ENCODE measurements at regions not wholly inside any gene's neighbourhood (a gene's known extent, or its start where the extent isn't known, plus 50 kb on each side); places are given as distances from the start of the nearest gene placed in this dataset.

DNA sequence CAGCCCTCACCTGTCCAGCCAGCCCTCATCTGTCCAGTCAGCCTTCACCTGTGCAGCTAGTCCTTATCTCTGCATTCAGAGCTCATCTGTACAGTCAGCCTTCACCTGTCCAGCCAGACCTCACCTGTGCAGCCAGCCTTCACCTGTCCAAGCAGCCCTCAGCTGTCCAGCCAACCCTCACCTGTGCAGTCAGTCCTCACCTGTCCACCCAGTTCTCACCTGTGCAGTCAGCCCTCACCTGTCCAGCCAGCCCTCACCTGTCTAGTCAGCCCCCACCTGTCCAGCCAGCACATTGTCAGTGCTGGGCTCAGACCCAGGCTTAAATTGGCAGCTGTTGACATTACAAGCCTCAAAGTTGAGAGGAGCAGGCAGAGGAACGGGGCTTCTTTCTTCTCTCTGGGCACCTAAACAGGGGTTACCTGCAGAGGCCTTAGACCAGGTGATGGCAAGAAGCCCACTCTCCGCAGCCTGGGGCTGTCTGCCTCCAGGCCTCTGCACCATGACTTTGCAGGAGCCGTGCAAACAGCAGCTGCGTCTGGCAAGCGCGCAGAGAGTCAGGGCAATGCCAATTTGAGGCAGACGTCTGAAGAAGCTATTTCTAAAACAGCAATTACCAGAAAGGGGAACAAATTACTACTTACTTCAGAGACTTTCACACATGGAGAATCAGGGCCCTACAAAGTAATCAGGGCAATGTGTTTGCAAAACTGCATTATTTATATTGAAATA is 506.1 kb downstream of the NPHP4 start:
- no peak for DNase-seq

DNA sequence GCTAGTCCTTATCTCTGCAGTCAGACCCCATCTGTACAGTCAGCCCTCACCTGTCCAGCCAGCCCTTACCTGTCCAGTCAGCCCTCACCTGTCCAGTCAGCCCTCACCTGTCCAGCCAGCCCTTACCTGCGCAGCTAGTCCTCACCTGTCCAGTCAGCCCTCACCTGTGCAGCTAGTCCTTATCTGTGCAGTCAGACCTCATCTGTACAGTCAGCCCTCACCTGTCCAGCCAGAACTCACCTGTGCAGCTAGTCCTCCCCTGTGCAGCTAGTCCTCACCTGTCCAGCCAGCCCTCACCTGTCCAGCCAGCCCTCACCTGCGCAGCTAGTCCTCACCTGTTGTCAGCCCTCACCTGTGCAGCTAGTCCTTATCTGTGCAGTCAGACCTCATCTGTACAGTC is 506.8 kb downstream of the NPHP4 start:
- no peak for DNase-seq

DNA sequence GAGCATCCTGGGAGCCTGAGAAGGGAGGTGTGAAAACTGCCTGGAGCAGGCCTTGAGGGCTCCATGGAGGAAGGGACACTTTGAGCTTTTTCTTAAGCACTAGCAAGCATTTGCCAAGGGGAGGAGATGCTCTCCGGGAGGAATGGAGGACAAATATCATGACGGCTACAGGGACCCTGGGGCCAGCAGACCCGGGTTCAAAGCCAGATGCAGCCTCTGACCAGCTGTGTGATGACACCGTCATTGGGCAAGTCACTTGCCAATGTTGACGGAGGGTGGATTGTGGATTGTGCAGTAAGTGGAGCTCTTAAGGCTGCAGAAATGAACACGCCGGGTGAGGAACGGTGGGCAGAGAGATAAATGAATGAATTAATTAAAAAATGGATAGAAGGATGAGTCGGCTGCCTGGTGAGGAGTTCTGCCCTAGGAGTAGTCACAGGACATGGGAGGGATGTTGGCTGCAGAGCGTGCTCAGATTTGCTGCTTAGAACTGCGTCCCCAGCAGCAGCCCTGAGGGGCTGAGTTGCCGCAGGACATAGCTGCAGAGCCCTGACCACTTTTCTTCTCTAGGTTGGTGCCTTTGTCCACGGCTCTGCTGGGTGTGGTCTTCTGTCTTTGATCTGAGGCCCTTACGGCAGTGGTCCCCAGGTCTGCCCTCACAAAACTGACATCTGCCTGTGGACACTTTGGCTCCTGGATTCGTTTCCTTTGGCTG is 507.6 kb downstream of the NPHP4 start:
- DNase-seq, result no peak

DNA sequence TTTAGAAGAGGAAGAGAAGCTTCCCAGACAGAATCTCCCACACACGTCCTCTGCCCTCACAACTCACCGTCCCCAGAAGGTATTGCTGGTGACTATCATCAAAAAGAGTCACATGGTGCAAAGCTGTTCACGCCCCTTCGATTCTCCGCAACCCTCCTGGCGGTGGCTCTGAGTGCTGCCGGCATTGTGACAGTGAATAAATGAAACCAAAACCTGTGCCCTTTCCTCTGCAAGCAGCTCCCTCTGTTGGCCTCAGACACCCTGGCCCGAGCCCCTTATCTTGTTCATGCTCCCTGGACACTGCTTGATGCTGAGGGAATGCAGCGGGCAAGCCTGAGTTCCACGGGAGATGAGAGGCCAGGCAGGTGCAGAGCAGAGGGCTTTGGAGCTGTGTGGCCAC is 510.3 kb downstream of the NPHP4 start:
- no peak for DNase-seq

DNA sequence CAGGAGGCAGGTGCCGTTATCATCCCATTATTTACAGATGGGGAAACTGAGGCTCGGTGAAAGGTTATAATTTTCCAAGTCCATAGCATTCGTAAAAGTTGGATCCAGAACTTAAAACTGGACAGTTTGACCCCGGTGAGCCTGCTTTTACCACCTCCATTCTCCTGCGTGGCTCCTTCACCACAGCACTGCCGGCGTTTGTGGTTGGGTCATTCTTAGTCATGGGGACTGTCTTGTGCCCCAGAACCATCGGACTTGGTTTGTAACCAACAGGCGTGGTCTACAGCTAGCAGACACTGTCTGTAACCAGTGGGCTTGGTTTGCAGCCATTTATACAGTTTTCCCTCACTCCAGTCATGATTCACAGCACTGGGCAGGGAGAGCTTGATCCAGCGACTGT is 511.3 kb downstream of the NPHP4 start:
- no peak for DNase-seq

DNA sequence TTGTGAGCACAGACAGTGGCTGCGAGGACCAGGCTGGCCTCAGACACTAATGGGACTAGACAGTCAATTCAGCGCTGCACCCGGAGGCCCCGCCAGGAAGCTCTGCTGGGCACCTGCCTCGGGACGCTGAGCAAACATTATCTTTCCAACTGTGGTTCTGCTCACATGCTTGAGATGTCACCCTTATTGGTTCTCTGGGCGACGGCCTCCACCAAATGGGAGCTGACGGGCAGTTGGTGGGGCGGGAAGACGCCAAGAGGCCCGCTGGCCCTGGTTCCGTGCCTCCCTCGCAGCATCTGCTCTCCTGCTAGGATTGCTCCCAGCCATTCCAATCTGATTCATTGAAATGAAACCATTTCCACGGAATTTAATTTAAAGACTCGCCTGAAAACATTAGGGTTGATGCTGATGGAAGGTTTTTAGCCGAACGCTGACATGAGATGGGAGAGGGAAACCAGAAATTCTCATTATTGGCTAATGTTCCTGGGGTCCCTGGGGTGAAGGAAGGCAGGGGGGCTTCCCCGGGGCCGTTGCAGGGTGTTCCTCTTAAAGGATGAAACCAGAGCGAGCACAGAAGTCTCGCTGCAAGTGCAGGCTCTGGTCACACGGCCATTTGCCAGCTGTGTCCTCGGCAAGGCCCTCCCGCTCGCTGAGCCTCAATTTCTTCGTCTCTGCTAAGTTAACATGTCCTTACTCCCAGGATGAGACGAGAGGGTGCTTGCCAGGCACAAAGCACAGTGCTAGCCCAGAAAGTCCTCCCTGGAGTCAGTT is 512.2 kb downstream of the NPHP4 start:
- no peak for DNase-seq

DNA sequence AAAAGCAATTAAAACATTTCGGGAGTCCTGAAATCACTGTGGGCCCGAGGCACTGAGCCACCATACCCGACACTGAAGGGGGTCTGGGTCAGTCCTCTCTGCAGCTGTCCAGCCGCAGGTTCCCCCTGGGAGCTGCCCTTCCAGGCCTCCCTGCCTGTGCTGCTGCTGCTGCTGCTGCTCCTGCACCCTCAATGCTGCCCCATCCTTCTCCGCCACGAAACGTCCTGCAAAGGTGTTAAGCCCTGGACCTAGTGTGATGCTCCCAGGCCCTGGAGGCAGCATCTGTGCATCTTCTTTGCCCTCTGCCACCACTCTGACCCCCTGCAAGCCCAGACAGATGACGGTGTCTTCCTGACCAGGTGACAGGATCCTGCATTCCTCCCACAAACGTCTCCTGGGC is 513.3 kb downstream of the NPHP4 start:
- no peak for DNase-seq

DNA sequence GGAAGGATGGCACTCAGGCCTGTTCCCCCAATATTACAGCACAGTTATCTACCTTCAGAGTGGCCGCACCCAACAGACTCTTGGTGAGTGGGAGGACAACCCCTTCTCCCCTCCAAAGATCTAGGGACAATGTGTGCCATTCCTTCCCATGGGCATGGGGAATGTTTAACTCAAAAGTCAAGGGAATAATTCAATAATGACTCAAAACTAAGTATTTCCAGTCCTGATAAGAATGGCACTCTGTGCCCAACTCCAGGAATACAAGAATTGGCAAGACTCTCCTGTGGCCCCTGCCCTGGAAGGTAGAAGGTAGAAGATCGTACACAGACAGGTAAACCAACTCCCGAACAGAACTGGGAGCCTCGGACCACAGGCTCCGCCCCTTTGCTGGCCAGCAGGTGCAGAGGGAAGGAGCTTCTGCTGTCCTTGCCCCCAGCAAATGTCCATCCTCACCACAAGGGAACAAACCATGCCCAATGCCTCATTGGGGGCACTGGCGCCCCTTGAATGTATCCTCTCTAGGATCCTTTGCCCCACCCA is 514.0 kb downstream of the NPHP4 start:
- DNase-seq, result no peak

DNA sequence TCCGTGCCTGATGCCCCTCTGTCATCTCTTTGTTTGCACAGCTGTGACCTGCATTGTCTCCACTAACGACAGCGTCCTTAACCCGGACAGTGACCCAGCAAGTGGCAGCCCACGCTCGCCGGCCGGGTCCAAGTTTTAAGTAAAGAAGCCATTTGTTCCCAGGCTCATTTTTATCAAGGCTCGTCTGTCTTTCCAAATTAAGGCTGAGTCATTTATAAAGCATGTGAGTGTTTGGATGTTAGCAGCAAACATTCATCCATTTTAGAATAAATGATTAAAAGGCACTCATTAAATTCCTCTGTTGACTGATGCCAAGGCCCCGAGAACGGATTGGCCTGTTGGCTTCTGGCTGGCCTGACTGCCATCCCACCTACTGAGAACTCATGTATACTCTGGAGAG is 514.5 kb downstream of the NPHP4 start:
- no peak for DNase-seq

DNA sequence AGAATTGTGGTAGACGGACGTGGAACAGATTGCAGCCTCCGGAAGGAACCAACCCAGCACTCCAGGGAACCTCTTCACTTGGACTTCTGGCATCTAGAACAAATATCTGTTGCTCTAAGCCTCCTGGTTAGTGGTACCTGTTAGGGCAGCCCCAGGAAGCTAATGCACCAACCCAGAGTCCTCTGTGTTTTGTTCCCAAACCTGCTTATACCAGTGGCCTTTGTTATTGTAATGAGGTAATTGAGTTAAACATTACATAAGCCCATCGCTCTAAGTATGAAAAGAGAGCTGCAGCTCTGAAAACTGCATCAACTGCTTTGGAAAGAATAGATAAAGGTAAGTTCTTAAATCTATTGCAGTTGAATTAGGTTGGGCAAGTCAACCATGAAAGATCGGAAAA is 516.7 kb downstream of the NPHP4 start:
- no peak for DNase-seq

DNA sequence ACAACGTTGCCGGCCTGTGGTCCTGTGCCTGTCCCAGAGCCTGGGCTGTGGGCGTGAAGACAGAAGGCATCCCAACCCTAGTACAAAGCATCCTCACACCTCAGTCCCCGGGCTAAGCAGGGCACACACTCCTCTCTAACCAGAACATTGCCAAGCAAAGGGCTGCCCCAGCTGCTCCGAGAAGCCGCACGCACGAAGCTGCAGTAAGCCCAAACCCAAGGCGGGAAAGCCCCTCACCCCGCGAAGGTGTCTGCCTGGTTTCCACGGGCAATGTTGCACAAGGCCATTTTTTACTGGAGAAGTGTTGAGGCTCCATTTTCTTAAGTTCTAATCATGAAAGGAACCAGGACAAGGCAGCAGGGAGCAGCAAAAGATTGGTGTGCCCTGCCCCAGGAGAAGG is 519.0 kb downstream of the NPHP4 start:
- no peak for DNase-seq

DNA sequence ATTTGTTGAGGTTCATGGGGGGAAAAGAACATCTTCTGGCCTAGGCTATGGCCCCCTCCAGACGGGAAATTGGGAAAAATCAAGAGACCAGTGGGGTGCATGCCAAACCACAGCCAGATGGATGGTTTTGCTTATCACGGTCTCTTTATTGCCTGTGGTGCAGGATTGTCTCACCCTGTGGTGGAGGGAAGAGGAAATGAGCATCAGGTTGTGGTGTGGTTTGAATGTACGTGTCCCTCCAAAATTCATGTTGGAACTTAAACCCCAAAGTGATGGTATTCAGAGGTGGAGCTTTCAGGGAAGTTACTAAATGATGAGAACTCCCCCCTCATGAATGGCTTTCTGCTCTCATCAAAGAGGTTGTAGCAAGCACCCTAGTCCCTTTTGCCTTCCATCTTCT is 525.7 kb downstream of the NPHP4 start:
- no peak for DNase-seq

DNA sequence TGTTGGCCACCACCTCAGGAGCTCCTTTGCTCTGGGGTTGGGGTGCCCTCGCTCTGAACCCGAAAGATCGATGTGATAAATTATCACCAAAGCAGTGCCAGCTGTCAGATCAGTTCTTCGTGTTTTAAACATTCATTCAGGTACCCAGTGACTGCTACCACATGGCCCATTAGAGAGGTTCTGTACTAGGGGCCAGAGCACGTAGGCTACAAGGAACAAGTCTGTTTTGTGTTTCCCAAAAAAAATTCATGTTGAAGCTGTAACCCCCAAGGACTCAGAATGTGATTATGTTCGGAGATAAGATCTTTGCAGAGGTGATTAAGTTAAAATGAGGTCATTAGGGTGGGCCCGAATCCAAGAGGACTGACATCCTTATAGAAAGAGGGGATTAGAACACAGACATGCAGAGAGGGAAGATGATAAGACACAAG is 526.9 kb downstream of the NPHP4 start:
- no peak for DNase-seq

DNA sequence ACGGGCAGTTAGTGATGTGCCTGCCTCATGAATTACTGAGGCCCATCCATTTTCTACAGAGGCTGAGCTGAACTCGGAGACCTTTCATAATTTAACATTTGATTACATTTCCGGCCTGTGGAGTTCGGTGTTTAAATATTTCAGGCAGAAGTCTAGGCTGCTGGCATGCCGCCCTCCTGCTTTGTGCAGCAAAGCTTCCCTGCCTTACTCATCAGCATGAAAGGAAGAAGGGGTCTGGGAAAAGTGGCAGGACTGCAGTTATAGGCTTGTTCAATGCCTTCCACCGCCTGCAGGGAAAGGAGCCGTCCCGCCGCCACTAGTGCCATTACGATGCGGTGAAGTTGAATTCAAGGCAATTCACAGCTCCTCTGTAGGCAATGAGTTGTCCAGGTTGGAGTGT is 527.9 kb downstream of the NPHP4 start:
- no peak for DNase-seq

DNA sequence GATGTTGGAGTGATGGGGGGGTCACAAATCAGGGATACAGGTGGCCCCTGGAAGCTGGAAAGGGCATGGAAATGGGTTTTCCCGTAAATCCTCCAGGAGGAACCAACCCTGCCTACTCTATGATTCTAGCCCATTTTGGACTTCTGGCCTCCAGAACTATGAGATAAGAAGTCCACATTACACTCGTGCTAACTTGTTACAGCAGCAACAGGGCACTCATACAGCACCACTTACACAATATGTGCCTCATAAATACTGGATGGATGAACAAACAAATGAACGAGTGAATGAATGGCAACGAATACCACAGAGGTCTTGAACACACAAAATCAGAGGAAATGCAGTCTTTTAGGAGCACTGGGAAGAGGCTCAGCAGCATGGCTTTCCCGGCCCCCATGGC is 531.3 kb downstream of the NPHP4 start:
- no peak for DNase-seq

DNA sequence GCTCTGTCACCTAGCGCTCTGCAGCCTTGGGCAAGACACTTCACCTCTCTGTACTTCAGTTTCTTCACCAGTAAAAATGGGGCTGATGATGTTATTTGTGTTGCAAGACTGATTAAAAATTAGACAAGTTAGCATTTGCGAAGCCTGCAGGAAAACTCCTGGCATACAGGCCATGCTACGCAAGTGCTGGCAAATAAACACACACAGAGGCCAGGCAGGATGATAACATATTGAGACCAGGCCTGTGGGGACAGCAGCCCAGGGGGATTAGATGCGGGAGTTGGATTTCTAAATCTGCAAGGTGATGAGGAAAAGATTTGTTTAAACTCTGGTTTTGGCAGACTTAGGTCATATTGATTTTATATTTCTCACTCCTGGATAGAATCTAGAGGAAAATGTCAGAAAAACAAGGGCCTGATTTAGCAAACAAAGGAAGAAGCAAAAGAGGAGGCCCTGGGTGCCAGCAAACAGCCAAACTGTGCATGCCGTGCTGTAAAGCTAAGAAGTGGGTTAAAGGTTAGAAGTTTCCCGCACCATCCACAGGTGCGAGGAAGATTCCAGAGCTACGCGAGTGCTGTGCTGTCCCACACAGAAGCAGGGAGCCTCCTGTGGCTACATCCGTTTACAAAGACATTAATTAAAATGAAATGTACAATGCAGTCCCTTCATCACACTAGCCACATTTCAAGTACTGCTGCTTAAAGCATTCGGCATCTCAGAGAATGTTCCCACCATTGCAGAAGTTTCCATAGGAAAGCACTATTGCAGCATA is 532.2 kb downstream of the NPHP4 start:
- no peak for DNase-seq

DNA sequence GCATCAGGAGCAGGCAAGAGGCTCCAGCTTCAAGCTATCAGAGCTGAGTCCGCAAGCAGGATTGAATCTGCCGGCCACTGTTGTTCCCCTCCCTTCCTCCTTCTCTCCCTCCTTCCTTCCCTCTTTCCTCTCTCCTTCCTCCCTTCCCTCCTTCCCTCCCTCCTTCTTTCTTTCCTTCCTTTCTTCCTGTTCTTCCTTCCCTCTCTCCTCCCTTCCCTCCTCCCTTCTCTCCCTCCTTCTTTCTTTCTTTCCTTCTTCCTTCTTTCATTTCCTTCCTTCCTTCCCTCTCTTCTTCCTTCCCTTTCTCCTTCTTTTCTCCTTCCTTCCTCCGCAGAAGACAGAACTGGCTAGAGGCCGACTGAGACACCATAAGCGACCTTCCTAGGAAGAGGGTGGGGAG is 534.0 kb downstream of the NPHP4 start:
- no peak for DNase-seq

DNA sequence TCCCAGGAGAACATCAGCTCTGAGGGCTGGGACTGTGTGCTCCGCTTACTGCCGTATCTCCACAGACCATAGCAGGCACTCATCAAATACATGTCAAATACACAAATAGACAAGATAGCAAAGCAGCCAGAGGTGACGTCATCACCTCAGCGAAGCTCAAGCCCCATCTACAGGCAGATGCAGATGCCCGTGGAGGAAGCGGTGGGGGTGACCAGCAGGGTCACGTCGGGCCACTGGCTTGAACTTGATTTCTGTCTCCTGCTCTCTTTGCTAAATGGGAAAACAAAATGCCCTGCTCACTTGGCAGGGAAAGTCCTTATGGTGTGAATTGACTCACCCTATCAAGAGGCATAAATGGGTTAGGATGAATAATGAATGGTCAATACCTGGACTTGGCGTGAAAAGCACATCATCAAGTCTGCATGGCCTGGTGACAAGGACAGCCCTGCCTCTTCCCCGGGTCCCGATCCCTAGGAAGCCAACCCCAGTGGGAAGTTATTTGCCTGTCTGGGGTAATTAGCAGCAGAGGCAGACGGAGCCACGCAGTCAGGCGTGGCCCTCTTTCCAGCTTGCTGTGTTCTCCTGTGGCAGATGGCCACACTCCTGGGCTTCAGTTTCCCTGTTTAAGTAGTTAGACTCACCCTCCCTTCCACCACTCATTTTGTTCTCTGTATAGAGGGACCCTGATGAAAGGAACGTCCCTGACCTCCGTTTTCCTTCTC is 536.0 kb downstream of the NPHP4 start:
- no peak for DNase-seq

DNA sequence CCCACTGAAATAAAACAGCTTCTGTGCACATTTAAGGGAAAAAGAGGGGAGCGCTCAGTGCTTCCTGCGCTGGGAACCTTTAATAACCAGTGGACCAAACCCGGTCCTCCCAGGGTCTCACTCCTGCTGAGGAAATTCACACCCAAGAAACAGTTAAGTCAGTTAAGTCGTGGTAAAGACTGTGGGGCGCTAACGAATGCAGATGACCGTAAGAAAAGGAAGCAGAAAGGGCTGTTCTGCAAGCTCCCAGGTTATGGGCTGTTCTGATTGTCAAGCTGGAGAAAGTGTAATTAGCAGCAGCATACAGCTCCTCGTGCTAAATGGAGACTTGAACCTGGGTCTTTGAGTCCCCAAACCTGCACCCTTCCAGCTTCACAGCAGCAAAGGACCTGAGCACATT is 536.6 kb downstream of the NPHP4 start:
- DNase-seq, result no peak

DNA sequence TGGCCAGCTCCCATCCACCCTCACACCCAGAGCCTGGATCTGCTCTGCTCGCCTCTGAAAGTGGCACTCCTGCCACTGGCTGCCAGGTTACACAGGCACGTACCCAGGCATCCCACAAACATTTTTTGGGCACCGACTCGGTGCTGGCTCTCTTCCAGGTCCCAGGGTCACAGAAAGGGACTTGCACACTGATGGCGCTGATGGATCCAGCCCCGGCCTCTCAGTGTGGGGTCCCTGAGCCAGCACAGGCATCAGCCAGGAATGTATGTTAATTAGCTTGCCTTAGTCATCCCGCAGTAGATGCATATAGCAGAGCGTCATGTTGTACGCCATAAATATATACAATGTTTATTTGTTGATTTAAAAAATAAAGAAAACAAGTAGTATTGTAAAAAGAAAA is 537.2 kb downstream of the NPHP4 start:
- no peak for DNase-seq

DNA sequence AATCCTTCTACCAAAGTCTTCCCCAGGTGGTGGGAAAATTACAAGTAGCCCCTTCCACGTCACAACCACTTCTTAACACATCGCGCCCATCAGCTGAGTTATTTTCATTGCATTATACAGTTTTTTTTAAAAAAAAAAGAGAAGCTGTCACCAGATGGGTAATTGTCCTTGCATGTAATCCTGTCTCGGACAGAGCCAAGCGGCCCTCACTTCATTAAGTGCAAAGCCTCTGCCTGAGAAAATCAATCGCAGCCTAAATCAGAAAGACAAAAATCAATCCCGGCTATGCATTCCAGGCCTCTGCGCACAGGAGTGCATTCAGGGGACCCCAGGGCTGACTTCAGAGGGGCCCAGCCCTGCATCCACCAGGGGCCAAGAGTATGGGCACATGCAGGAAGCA is 538.9 kb downstream of the NPHP4 start:
- DNase-seq, result no peak

DNA sequence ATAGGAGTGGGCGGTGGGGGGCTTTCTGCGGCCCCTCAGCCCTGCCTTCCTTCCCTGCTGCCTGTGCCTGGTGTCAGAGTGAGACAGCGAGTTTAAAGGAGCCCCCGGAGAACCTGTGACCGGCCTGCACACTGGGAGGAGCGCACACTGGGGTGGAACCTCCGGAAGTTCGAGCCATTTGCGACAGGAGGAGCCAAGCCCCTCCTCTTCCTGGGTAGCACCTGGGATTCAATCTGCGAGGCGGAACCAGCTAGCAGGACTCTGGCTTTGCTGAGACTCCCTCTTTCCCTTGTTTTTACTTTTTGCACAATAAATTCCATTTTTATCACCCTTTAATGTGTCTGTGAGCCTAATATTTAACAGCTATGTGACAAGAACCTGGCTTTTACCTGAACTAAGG is 540.6 kb downstream of the NPHP4 start:
- DNase-seq, result no peak
